ENCODE measurements at regions not wholly inside any gene's neighbourhood (a gene's known extent, or its start where the extent isn't known, plus 50 kb on each side); places are given as distances from the start of the nearest gene placed in this dataset.
"Not testable (repeated sequence)": the region's sequence is repeated elsewhere in the genome, so short reads cannot be mapped to it uniquely, and the experiment has no call there.

GRCh38 chr22:48717883-48718817 is 1109.5 kb downstream of the BRD1 start:
- DNase-seq (ENCODE audit: low spot score) (no peak), FAIRE-seq (no peak)

- FAIRE-seq = no peak
- no peak for DNase-seq (ENCODE audit: low spot score)
These were observed 1110.4 kb downstream of the BRD1 start for GRCh38 chr22:48717076-48717810.

GRCh38 chr22:48716154-48716553 is 1111.5 kb downstream of the BRD1 start:
- not testable (repeated sequence) for DNase-seq (ENCODE audit: low spot score); FAIRE-seq

- no peak for DNase-seq (ENCODE audit: low spot score)
These were observed 1112.2 kb downstream of the BRD1 start for GRCh38 chr22:48715511-48715910.

GRCh38 chr22:48714231-48714630 is 1113.4 kb downstream of the BRD1 start:
- DNase-seq (ENCODE audit: low spot score) = no peak
- FAIRE-seq = no peak

More at GRCh38 chr22:48715511-48715910, 1112.2 kb downstream of the BRD1 start:
- no peak for FAIRE-seq

GRCh38 chr22:48713272-48714205 is 1114.1 kb downstream of the BRD1 start:
- no peak for DNase-seq (ENCODE audit: low spot score)
- FAIRE-seq = no peak

- FAIRE-seq (no peak), DNase-seq (ENCODE audit: low spot score) (no peak)
These were observed 1115.0 kb downstream of the BRD1 start for GRCh38 chr22:48712558-48713271.

GRCh38 chr22:48711669-48712068 is 1116.0 kb downstream of the BRD1 start:
- DNase-seq (ENCODE audit: low spot score) = no peak
- no peak for FAIRE-seq

- no peak for DNase-seq (ENCODE audit: low spot score)
- FAIRE-seq = no peak
These were observed 1116.6 kb downstream of the BRD1 start for GRCh38 chr22:48711031-48711431.

- FAIRE-seq = no peak
These were observed 1117.3 kb downstream of the BRD1 start for GRCh38 chr22:48710410-48710809.

GRCh38 chr22:48709976-48710375 is 1117.7 kb downstream of the BRD1 start:
- DNase-seq (ENCODE audit: low spot score) (no peak), FAIRE-seq (no peak)

More at GRCh38 chr22:48710410-48710809, 1117.3 kb downstream of the BRD1 start:
- no peak for DNase-seq (ENCODE audit: low spot score)

GRCh38 chr22:48709453-48709852 is 1118.2 kb downstream of the BRD1 start:
- DNase-seq (ENCODE audit: low spot score) = no peak
- FAIRE-seq = no peak

GRCh38 chr22:48708558-48709245 is 1119.0 kb downstream of the BRD1 start:
- no peak for FAIRE-seq
- DNase-seq (ENCODE audit: low spot score) = no peak

- no peak for FAIRE-seq
- no peak for DNase-seq (ENCODE audit: low spot score)
These were observed 1119.7 kb downstream of the BRD1 start for GRCh38 chr22:48707763-48708557.

- FAIRE-seq (no peak), DNase-seq (ENCODE audit: low spot score) (no peak)
These were observed 1120.5 kb downstream of the BRD1 start for GRCh38 chr22:48706934-48707762.

- FAIRE-seq (no peak), DNase-seq (ENCODE audit: low spot score) (no peak)
These were observed 1121.6 kb downstream of the BRD1 start for GRCh38 chr22:48705917-48706605.

- FAIRE-seq (no peak), DNase-seq (ENCODE audit: low spot score) (no peak)
These were observed 1122.3 kb downstream of the BRD1 start for GRCh38 chr22:48705159-48705916.

All from RCC 7860 (cell line).